ENCODE measurements at regions not wholly inside any gene's neighbourhood (a gene's known extent, or its start where the extent isn't known, plus 50 kb on each side); places are given as distances from the start of the nearest gene placed in this dataset.

GRCh38 chrX:122248681-122249080 is 935.4 kb upstream of the GRIA3 start:
- TF ChIP-seq POLR2A (IDR thresholded peaks at IDR 0.05): no peak
- TF ChIP-seq, protein P1, sequence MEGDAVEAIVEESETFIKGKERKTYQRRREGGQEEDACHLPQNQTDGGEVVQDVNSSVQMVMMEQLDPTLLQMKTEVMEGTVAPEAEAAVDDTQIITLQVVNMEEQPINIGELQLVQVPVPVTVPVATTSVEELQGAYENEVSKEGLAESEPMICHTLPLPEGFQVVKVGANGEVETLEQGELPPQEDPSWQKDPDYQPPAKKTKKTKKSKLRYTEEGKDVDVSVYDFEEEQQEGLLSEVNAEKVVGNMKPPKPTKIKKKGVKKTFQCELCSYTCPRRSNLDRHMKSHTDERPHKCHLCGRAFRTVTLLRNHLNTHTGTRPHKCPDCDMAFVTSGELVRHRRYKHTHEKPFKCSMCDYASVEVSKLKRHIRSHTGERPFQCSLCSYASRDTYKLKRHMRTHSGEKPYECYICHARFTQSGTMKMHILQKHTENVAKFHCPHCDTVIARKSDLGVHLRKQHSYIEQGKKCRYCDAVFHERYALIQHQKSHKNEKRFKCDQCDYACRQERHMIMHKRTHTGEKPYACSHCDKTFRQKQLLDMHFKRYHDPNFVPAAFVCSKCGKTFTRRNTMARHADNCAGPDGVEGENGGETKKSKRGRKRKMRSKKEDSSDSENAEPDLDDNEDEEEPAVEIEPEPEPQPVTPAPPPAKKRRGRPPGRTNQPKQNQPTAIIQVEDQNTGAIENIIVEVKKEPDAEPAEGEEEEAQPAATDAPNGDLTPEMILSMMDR (IDR thresholded peaks at IDR 0.05): no peak

Measured in testis (tissue), 2 donors.